GM18868 (cell line): ENCODE measurements at regions not wholly inside any gene's neighbourhood (a gene's known extent, or its start where the extent isn't known, plus 50 kb on each side); places are given as distances from the start of the nearest gene placed in this dataset.
"Not testable (repeated sequence)": the region's sequence is repeated elsewhere in the genome, so short reads cannot be mapped to it uniquely, and the experiment has no call there.

Experiments used
- ATAC-seq: cut with Tn5 transposase; IDR thresholded peaks from one replicate; pipeline ENCODE4 v1.9.1; 2021; ENCODE audit warnings: mild to moderate bottlenecking, moderate library complexity; ENCODE audit not compliant: unreplicated experiment

- ATAC-seq: peak; percentile 75
These were observed 91.3 kb upstream of the WDR44 start for GRCh38 chrX:118254611-118255010.

GRCh38 chrX:118255921-118256320 is 90.0 kb upstream of the WDR44 start:
- no peak for ATAC-seq

- no peak for ATAC-seq
These were observed 88.1 kb upstream of the WDR44 start for GRCh38 chrX:118257781-118258180.

- peak; percentile 55 for ATAC-seq
These were observed 86.7 kb upstream of the WDR44 start for GRCh38 chrX:118259213-118259612.

GRCh38 chrX:118261151-118261550 is 84.8 kb upstream of the WDR44 start:
- no peak for ATAC-seq

GRCh38 chrX:118271775-118272174 is 74.1 kb upstream of the WDR44 start:
- no peak for ATAC-seq

GRCh38 chrX:118272242-118272641 is 73.7 kb upstream of the WDR44 start:
- ATAC-seq: no peak

- no peak for ATAC-seq
These were observed 59.7 kb upstream of the WDR44 start for GRCh38 chrX:118286066-118286762.

GRCh38 chrX:118295818-118296217 is 50.1 kb upstream of the WDR44 start:
- ATAC-seq: not testable (repeated sequence)
